ENCODE measurements at regions not wholly inside any gene's neighbourhood (a gene's known extent, or its start where the extent isn't known, plus 50 kb on each side); places are given as distances from the start of the nearest gene placed in this dataset.

DNA sequence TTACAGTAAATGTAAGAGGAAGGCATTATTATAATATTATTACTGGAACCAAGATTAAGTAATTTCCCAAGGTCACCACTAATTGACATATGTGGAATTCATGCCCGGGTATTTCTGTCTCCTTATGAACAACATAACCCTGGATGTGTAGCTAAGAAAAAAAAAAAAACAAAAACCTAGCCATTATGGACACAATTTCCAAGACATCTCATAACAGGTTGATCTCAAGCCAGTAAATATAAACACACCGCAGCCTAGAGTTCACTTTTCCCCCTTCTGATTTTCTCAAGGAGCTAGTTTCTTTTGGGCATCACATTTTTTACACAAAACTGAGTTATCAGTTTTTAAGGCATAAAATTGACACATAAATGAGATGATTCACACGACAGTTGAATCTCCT lies 306.5 kb upstream of the RSPO3 start:
- no peak for TF ChIP-seq EGR1 (IDR thresholded peaks at IDR 0.05; ENCODE audit: borderline replicate concordance in 1 of 2, low read depth in 2 of 2, low read length in 2 of 2)
- TF ChIP-seq ZSCAN29 (IDR thresholded peaks at IDR 0.05) = no peak
- no peak for TF ChIP-seq MXI1 (IDR thresholded peaks at IDR 0.05; ENCODE audit: low read depth, low read length)
- TF ChIP-seq YY1 (IDR thresholded peaks at IDR 0.05; ENCODE audit: low read depth, low read length) = no peak

Measured in GM12878 (cell line).